GM18870 (cell line): ENCODE measurements at regions not wholly inside any gene's neighbourhood (a gene's known extent, or its start where the extent isn't known, plus 50 kb on each side); places are given as distances from the start of the nearest gene placed in this dataset.

Experiments used
- ATAC-seq: cut with Tn5 transposase; IDR thresholded peaks from one replicate; pipeline ENCODE4 v1.9.1; 2021; ENCODE audit warnings: moderate library complexity; ENCODE audit not compliant: unreplicated experiment

- no peak for ATAC-seq
Measured at GRCh38 chr18:34077599-34077998, 147.1 kb downstream of the NOL4 start.

- ATAC-seq: no peak
Measured at GRCh38 chr18:34075963-34076860, 148.5 kb downstream of the NOL4 start.

- ATAC-seq: no peak
Measured at GRCh38 chr18:34061226-34061625, 163.5 kb downstream of the NOL4 start.

GRCh38 chr18:34055227-34055626, 169.5 kb downstream of the NOL4 start:
- no peak for ATAC-seq

- no peak for ATAC-seq
Measured at GRCh38 chr18:34050661-34051060, 174.1 kb downstream of the NOL4 start.

GRCh38 chr18:34049511-34049910, 175.2 kb downstream of the NOL4 start:
- no peak for ATAC-seq

- no peak for ATAC-seq
Measured at GRCh38 chr18:34048423-34048822, 176.3 kb downstream of the NOL4 start.

- no peak for ATAC-seq
Measured at GRCh38 chr18:34042423-34043146, 182.1 kb downstream of the NOL4 start.

GRCh38 chr18:34039611-34040010, 185.1 kb downstream of the NOL4 start:
- ATAC-seq: no peak

GRCh38 chr18:34039201-34039600, 185.5 kb downstream of the NOL4 start:
- ATAC-seq: peak; percentile 59

GRCh38 chr18:34038086-34038485, 186.6 kb downstream of the NOL4 start:
- ATAC-seq: no peak

GRCh38 chr18:34033968-34034367, 190.7 kb downstream of the NOL4 start:
- ATAC-seq: peak; percentile 60

GRCh38 chr18:34031810-34032209, 192.9 kb downstream of the NOL4 start:
- no peak for ATAC-seq

- ATAC-seq: no peak
Measured at GRCh38 chr18:34028324-34028723, 196.4 kb downstream of the NOL4 start.

GRCh38 chr18:34025191-34025801, 199.4 kb downstream of the NOL4 start:
- no peak for ATAC-seq

- ATAC-seq: no peak
Measured at GRCh38 chr18:34023471-34023870, 201.2 kb downstream of the NOL4 start.

GRCh38 chr18:34018336-34018735, 206.4 kb downstream of the NOL4 start:
- ATAC-seq: no peak

GRCh38 chr18:34003687-34004086, 221.0 kb downstream of the NOL4 start:
- no peak for ATAC-seq

GRCh38 chr18:34002130-34002529, 222.6 kb downstream of the NOL4 start:
- ATAC-seq: no peak

GRCh38 chr18:34001376-34001775, 223.3 kb downstream of the NOL4 start:
- no peak for ATAC-seq

GRCh38 chr18:33987206-33987605, 237.5 kb downstream of the NOL4 start:
- ATAC-seq: no peak

GRCh38 chr18:33983126-33983525, 241.6 kb downstream of the NOL4 start:
- no peak for ATAC-seq
